Keratinocyte (primary cell): ENCODE measurements at regions not wholly inside any gene's neighbourhood (a gene's known extent, or its start where the extent isn't known, plus 50 kb on each side); places are given as distances from the start of the nearest gene placed in this dataset.

Experiments
- DNase-seq: peaks from one replicate; pipeline ENCODE4 v3.0.0-alpha.2; 2011; ENCODE audit warnings: low read depth, missing footprints, low spot score
- FAIRE-seq: peaks from 2 replicates; lab custom pipeline; 2011; peaks lifted over from hg19 to GRCh38; lab: Jason Lieb, UNC
- H2AFZ ChIP-seq: 2 replicates; pipeline ENCODE4 v1.6.0; 2012; ENCODE audit warnings: low read length, control low read depth, inconsistent platforms; ENCODE audit not compliant: control insufficient read depth
- H3K27ac ChIP-seq: 2 replicates; pipeline ENCODE4 v1.5.1; 2011; ENCODE audit warnings: low read length; ENCODE audit not compliant: control insufficient read depth, insufficient read depth
- H3K27me3 ChIP-seq: 3 replicates; pipeline ENCODE4 v1.6.0; 2011; ENCODE audit warnings: low read length; ENCODE audit not compliant: control insufficient read depth, insufficient read depth; ENCODE audit errors: extremely low read depth
- H3K36me3 ChIP-seq, 2 experiments: 2 replicates in 1 of 2; 3 replicates in 1 of 2; pipeline ENCODE4 v1.5.1; 2011; ENCODE audit warnings: low read length in 2 of 2, mild to moderate bottlenecking in 1 of 2; ENCODE audit not compliant: control insufficient read depth in 2 of 2, insufficient read depth in 2 of 2; ENCODE audit errors: extremely low read depth in 1 of 2
- H3K4me1 ChIP-seq: 3 replicates; pipeline ENCODE4 v1.5.1; 2011; ENCODE audit warnings: low read length; ENCODE audit not compliant: control insufficient read depth, insufficient read depth; ENCODE audit errors: extremely low read depth
- H3K4me2 ChIP-seq: 3 replicates; pipeline ENCODE4 v1.6.0; 2011; ENCODE audit warnings: low read depth, low read length; ENCODE audit not compliant: control insufficient read depth, insufficient read depth; ENCODE audit errors: extremely low read depth
- H3K4me3 ChIP-seq, 3 experiments: fragments of 200-600 bp in 1 of 3; sonication (generic) in 1 of 3; 2 replicates in 2 of 3; 3 replicates in 1 of 3; pipeline ENCODE4 v1.5.1; 2011 to 2016; ENCODE audit warnings: low read length in 3 of 3, mild to moderate bottlenecking in 3 of 3, control low read depth in 2 of 3, inconsistent platforms in 1 of 3, low read depth in 1 of 3, mixed read lengths in 1 of 3, mixed run types in 1 of 3, moderate library complexity in 1 of 3; ENCODE audit not compliant: control insufficient read depth in 2 of 3, insufficient read depth in 2 of 3; ENCODE audit errors: extremely low read depth in 1 of 3
- H3K79me2 ChIP-seq: 2 replicates; pipeline ENCODE4 v1.6.0; 2012; ENCODE audit warnings: low read length; ENCODE audit not compliant: control insufficient read depth, insufficient read depth
- H3K9ac ChIP-seq: 3 replicates; pipeline ENCODE4 v1.6.0; 2011; ENCODE audit warnings: low read length; ENCODE audit not compliant: control insufficient read depth, insufficient read depth; ENCODE audit errors: extremely low read depth
- H3K9me1 ChIP-seq: 3 replicates; pipeline ENCODE4 v1.6.0; 2011; ENCODE audit warnings: low read length; ENCODE audit not compliant: control insufficient read depth, insufficient read depth; ENCODE audit errors: extremely low read depth
- H3K9me3 ChIP-seq: 2 replicates; pipeline ENCODE4 v1.5.1; 2012; ENCODE audit warnings: low read depth, low read length; ENCODE audit not compliant: control insufficient read depth
- H4K20me1 ChIP-seq: 3 replicates; pipeline ENCODE4 v1.6.0; 2011; ENCODE audit warnings: low read length; ENCODE audit not compliant: control insufficient read depth, insufficient read depth; ENCODE audit errors: extremely low read depth
- CTCF ChIP-seq, 3 experiments: IDR thresholded peaks in 1 of 3; conservative IDR thresholded peaks in 1 of 3; optimal IDR thresholded peaks in 1 of 3; 2 replicates in 2 of 3; 3 replicates in 1 of 3; pipeline versions ENCODE3 to v1.5.1; 2011; ENCODE audit warnings: low read length in 3 of 3, mild to moderate bottlenecking in 3 of 3, moderate library complexity in 2 of 3, control low read depth in 1 of 3, inconsistent platforms in 1 of 3; ENCODE audit not compliant: insufficient read depth in 2 of 3; ENCODE audit errors: extremely low read depth in 1 of 3
- EZH2 ChIP-seq: IDR thresholded peaks from one replicate; pipeline ENCODE4 v1.6.1; 2012; ENCODE audit warnings: inconsistent platforms, mild to moderate bottlenecking, low read length, moderate library complexity
- dilution Hi-C: fragments of 300-500 bp; cut with MboI; formaldehyde crosslinking; loops from one replicate; pipeline ENCODE4 v1.7.0; 2020; ENCODE audit warnings: low sequenced_read_pairs; ENCODE audit not compliant: extremely low pct_ligation_motif_present

- H3K9me3 ChIP-seq: no peaks in the 10 kb centered on the region
- H4K20me1 ChIP-seq: no peaks in the 10 kb centered on the region
- no peaks in the 10 kb centered on the region for H3K79me2 ChIP-seq
- no peak overlapping the region for H3K27ac ChIP-seq
- no peak for DNase-seq
- H3K4me2 ChIP-seq: no peak overlapping the region
- no peaks in the 10 kb centered on the region for H3K36me3 ChIP-seq
- dilution Hi-C loops: no loop called here
- FAIRE-seq: no peak
- no peaks in the 10 kb centered on the region for H3K4me1 ChIP-seq
- no peak overlapping the region for H3K9ac ChIP-seq
- no peak for TF ChIP-seq EZH2
- TF ChIP-seq CTCF (optimal IDR thresholded peaks at IDR 0.05 in 1 of 3, IDR thresholded peaks at IDR 0.05 in 1 of 3, conservative IDR thresholded peaks at IDR 0.05 in 1 of 3; ENCODE audit: extremely low read depth in 1 of 3, insufficient read depth in 2 of 3, low read length in 3 of 3): no peak
- no peak overlapping the region for H2AFZ ChIP-seq
- H3K9me1 ChIP-seq: no peaks in the 10 kb centered on the region
- no peaks in the 10 kb centered on the region for H3K27me3 ChIP-seq
- no peak overlapping the region for H3K4me3 ChIP-seq
Observed at GRCh38 chr17:33819539-33819938, 435.5 kb upstream of the CCL2 start.

GRCh38 chr17:33832262-33832661, 422.8 kb upstream of the CCL2 start:
- H3K36me3 ChIP-seq: no peaks in the 10 kb centered on the region
- no peak overlapping the region for H3K4me3 ChIP-seq
- no peak overlapping the region for H2AFZ ChIP-seq
- H3K9me1 ChIP-seq: no peaks in the 10 kb centered on the region
- no peak overlapping the region for H3K4me2 ChIP-seq
- no peak for FAIRE-seq
- dilution Hi-C loops: no loop called here
- H4K20me1 ChIP-seq: no peaks in the 10 kb centered on the region
- H3K4me1 ChIP-seq: no peaks in the 10 kb centered on the region
- H3K79me2 ChIP-seq: no peaks in the 10 kb centered on the region
- TF ChIP-seq CTCF (optimal IDR thresholded peaks at IDR 0.05 in 1 of 3, IDR thresholded peaks at IDR 0.05 in 1 of 3, conservative IDR thresholded peaks at IDR 0.05 in 1 of 3; ENCODE audit: extremely low read depth in 1 of 3, insufficient read depth in 2 of 3, low read length in 3 of 3) (no peak), EZH2 (no peak)
- no peaks in the 10 kb centered on the region for H3K27me3 ChIP-seq
- H3K27ac ChIP-seq: no peak overlapping the region
- no peak overlapping the region for H3K9ac ChIP-seq
- no peak for DNase-seq
- H3K9me3 ChIP-seq: no peaks in the 10 kb centered on the region
